ENCODE measurements at regions not wholly inside any gene's neighbourhood (a gene's known extent, or its start where the extent isn't known, plus 50 kb on each side); places are given as distances from the start of the nearest gene placed in this dataset.
"Not testable (repeated sequence)": the region's sequence is repeated elsewhere in the genome, so short reads cannot be mapped to it uniquely, and the experiment has no call there.

- TF ChIP-seq CTCF (IDR thresholded peaks at IDR 0.05); EZH2 (IDR thresholded peaks at IDR 0.05; ENCODE audit: borderline replicate concordance, insufficient read depth, low read depth, low read length, poor library complexity, severe bottlenecking): not testable (repeated sequence)
These were observed 250.7 kb upstream of the CNTN5 start for GRCh38 chr11:98770046-98770445.
